Testis (tissue), 2 donors: ENCODE measurements at regions not wholly inside any gene's neighbourhood (a gene's known extent, or its start where the extent isn't known, plus 50 kb on each side); places are given as distances from the start of the nearest gene placed in this dataset.

Experiments
- DNase-seq: peaks from one replicate; pipeline ENCODE4 v3.0.0-alpha.2; 2019
- H3K27ac ChIP-seq, 2 donors: fragments of 200-600 bp; sonication (generic); one replicate each; pipeline ENCODE4 v1.5.1; 2019
- H3K27me3 ChIP-seq: fragments of 200-600 bp; sonication (generic); one replicate; pipeline ENCODE4 v1.5.1; 2019
- H3K36me3 ChIP-seq: fragments of 200-600 bp; sonication (generic); one replicate; pipeline ENCODE4 v1.5.1; 2017; ENCODE audit warnings: low read depth; ENCODE audit errors: missing control alignments
- H3K4me1 ChIP-seq: fragments of 200-600 bp; sonication (generic); one replicate; pipeline ENCODE4 v1.5.1; 2019
- H3K4me3 ChIP-seq, 2 donors: fragments of 200-600 bp; sonication (generic); one replicate each; pipeline ENCODE4 v1.5.1; 2017 to 2019
- H3K9me3 ChIP-seq: fragments of 200-600 bp; sonication (generic); one replicate; pipeline ENCODE4 v1.5.1; 2017
- POLR2A ChIP-seq: fragments of 450-650 bp; IDR thresholded peaks from one replicate; pipeline ENCODE4 v1.6.1; 2017; ENCODE audit warnings: antibody characterized with exemption, mild to moderate bottlenecking, moderate library complexity
- WGBS, 2 donors: methylation state at CpG; one replicate each; pipeline ENCODE4 v1.1.5; 2018; 5-methylcytosine and 5-hydroxymethylcytosine counted together
- intact Hi-C: fragments of 100-400 bp; cut with DNase I; formaldehyde crosslinking; loops from one replicate; pipeline ENCODE4 v1.15.1; 2023; ENCODE audit warnings: low total_unique reads
- TF ChIP-seq, protein P1 (sequence below), 3 experiments: fragments of 450-650 bp in 2 of 3; fragments of 200-600 bp in 1 of 3; sonication (generic) in 1 of 3; IDR thresholded peaks; one replicate each; pipeline ENCODE4 v1.5.1; 2016 to 2019; ENCODE audit warnings: antibody characterized with exemption in 3 of 3, mild to moderate bottlenecking in 2 of 3, moderate library complexity in 1 of 3

DNA sequence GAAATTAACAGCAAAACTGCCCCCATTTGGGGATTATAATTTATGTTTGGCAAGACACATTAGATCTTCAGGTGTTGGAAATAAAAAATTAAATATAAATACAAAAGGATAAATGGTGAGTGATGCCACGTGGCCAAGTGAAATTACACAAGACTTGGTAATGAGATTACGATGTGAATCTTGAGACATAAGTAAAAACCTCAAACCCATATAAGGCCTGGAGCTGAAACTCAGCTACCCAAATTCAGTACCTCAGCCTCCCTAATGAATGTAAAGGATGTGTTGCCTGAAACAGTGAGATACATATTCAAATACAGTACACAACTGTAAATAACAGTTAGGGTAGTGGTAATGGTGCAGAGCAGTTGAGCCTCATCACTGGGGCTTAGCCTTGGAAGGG lies 1146.6 kb downstream of the OTOL1 start:
- H3K4me3 ChIP-seq: no peak overlapping the region
- H3K27ac ChIP-seq: no peak overlapping the region
- H3K36me3 ChIP-seq: no peaks in the 10 kb centered on the region
- TF ChIP-seq, protein P1, sequence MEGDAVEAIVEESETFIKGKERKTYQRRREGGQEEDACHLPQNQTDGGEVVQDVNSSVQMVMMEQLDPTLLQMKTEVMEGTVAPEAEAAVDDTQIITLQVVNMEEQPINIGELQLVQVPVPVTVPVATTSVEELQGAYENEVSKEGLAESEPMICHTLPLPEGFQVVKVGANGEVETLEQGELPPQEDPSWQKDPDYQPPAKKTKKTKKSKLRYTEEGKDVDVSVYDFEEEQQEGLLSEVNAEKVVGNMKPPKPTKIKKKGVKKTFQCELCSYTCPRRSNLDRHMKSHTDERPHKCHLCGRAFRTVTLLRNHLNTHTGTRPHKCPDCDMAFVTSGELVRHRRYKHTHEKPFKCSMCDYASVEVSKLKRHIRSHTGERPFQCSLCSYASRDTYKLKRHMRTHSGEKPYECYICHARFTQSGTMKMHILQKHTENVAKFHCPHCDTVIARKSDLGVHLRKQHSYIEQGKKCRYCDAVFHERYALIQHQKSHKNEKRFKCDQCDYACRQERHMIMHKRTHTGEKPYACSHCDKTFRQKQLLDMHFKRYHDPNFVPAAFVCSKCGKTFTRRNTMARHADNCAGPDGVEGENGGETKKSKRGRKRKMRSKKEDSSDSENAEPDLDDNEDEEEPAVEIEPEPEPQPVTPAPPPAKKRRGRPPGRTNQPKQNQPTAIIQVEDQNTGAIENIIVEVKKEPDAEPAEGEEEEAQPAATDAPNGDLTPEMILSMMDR (IDR thresholded peaks at IDR 0.05): no peak
- TF ChIP-seq POLR2A: no peak
- intact Hi-C loops: no loop called here
- H3K27me3 ChIP-seq: no peaks in the 10 kb centered on the region
- WGBS, 2 donors: 67 to 97% methylated on average over 2 of the region's 2 CpGs
- H3K9me3 ChIP-seq: no peaks in the 10 kb centered on the region
- DNase-seq: no peak
- no peaks in the 10 kb centered on the region for H3K4me1 ChIP-seq

DNA sequence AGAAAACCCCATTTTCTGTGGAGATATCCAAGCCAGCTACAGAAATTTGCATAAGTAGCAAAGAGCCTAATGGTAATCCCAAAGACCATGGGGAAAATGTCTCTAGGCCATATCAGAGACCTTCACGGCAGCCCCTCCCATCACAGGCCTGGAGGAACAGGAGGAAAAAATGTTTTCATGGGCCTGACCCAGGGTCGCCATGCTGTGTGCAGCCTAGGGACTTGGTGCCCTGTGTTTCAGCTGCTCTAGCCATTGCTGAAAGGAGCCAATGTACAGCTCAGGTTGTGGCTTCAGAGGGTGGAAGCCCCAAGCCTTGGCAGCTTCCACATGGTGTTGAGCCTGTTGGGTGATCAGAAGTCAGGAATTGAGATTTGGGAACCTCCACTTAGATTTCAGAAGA lies 1150.7 kb downstream of the OTOL1 start:
- no peak for DNase-seq
- TF ChIP-seq, protein P1 (IDR thresholded peaks at IDR 0.05): no peak
- TF ChIP-seq POLR2A: no peak
- H3K4me1 ChIP-seq: no peaks in the 10 kb centered on the region
- no peaks in the 10 kb centered on the region for H3K36me3 ChIP-seq
- no peak overlapping the region for H3K4me3 ChIP-seq
- no peaks in the 10 kb centered on the region for H3K27me3 ChIP-seq
- WGBS, 2 donors: 65 to 73% methylated on average over 2 of the region's 2 CpGs
- H3K9me3 ChIP-seq: no peaks in the 10 kb centered on the region
- intact Hi-C loops: no loop called here
- no peak overlapping the region for H3K27ac ChIP-seq

DNA sequence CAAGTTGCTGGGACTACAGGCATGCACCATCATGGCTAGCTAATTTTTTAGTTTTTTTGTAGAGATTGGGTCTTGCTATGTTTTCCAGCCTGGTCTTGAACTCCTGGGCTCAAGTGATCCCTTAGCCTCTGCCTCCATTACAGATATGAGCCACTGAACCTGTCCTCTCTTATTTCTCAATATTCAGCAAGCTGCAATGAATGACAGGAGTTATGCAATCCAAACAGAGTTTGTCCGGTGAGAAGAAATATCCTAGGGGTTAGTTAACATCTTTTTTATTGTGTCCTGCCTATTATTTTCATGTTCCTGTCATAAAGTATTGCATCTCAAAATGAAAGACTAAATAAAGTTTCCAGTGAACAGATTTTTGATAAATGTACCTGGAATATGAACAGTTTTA lies 1161.4 kb downstream of the OTOL1 start:
- no peak overlapping the region for H3K4me3 ChIP-seq
- no peaks in the 10 kb centered on the region for H3K9me3 ChIP-seq
- 95% methylated on average over 1 of the region's 1 CpG for WGBS, 2 donors
- intact Hi-C loops: no loop called here
- TF ChIP-seq POLR2A: no peak
- TF ChIP-seq, protein P1 (IDR thresholded peaks at IDR 0.05): no peak
- H3K27ac ChIP-seq: no peak overlapping the region
- no peaks in the 10 kb centered on the region for H3K36me3 ChIP-seq
- no peaks in the 10 kb centered on the region for H3K27me3 ChIP-seq
- H3K4me1 ChIP-seq: no peaks in the 10 kb centered on the region
- DNase-seq: no peak

DNA sequence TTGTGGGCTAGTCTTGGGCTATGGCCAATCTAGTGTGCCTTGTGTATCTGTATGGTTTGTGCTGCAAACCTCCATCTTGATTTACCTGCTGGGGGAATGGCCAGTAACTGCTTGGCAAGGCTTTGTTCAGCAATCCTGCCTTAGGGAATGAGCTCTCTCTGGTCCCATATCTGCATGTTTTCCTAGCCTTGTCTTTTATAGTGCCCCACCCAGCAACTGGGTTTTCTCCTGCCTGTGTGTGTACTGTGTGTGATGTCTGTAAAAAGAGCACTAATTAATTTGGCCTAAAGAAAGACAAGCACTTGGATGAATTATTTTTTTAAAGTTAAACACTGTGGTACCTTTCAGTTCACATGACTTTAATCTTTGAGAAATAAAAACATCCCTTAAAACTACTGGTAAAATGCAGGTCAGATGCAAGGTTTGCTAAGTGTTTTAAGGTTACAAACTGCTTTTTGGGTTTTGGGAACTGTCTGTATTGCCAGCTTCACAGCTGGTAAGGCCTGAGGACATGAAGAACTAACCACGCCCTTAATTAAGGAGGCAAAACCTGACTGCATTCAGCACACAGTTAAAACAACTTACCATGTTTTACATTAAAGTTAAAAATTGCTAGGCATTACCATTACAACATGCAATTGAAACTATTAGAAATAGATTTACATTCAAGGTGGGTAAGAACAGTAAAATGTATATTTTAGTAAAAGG lies 1169.2 kb downstream of the OTOL1 start:
- TF ChIP-seq, protein P1 (IDR thresholded peaks at IDR 0.05): no peak
- TF ChIP-seq POLR2A: no peak
- intact Hi-C loops: no loop called here
- Histone ChIP-seq H3K27me3 (no peaks in the 10 kb centered on the region), H3K36me3 (no peaks in the 10 kb centered on the region), H3K27ac (no peak overlapping the region), H3K4me3 (no peak overlapping the region), H3K9me3 (no peaks in the 10 kb centered on the region), H3K4me1 (no peaks in the 10 kb centered on the region)
- WGBS, 2 donors: 81 to 88% methylated on average over 1 of the region's 1 CpG
- DNase-seq: no peak

DNA sequence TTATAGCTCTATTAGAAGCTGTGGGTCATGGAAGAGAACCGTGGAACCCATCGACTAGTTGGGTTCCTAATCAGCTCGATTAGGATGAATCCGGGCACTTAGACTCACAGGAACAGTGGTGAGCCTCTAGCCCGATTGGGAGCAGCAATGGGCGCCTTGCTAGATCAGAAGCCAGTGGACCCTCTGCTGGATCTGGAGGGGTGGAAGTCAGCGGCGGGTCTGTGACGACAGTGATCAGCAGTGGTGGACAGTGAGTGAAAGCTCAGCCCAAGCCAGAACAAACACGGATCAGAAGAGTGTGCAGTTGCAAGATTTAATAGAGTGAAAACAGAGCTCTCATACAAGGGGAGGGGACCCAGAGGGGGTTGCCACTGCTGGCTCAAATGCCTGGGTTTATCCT lies 1170.2 kb downstream of the OTOL1 start:
- 81 to 91% methylated on average over 4 to 10 of the region's 10 CpGs for WGBS, 2 donors
- Histone ChIP-seq H3K27ac (no peak overlapping the region), H3K9me3 (no peaks in the 10 kb centered on the region), H3K36me3 (no peaks in the 10 kb centered on the region), H3K4me3 (no peak overlapping the region), H3K27me3 (no peaks in the 10 kb centered on the region), H3K4me1 (no peaks in the 10 kb centered on the region)
- intact Hi-C loops: no loop called here
- no peak for DNase-seq
- TF ChIP-seq, protein P1 (IDR thresholded peaks at IDR 0.05): no peak
- no peak for TF ChIP-seq POLR2A
